ENCODE measurements at regions not wholly inside any gene's neighbourhood (a gene's known extent, or its start where the extent isn't known, plus 50 kb on each side); places are given as distances from the start of the nearest gene placed in this dataset.

- Histone ChIP-seq H3K23ac (ENCODE audit: insufficient read length, low read depth, low read length) (no peak overlapping the region), H2AFZ (ENCODE audit: low read length) (no peak overlapping the region), H2BK20ac (ENCODE audit: low read depth, low read length, poor library complexity, severe bottlenecking) (no peak overlapping the region), H4K91ac (ENCODE audit: insufficient read length, low read depth, low read length) (no peak overlapping the region), H2BK5ac (ENCODE audit: insufficient read length, low read length) (no peak overlapping the region), H3K27me3 (ENCODE audit: insufficient read depth, low read length) (peaks cover 16% of the 10 kb centered on the region; the same call in 1 of the 2 replicates), H3K56ac (ENCODE audit: insufficient read length, low read depth, low read length) (no peak overlapping the region), H4K5ac (ENCODE audit: insufficient read length, low read depth, low read length) (no peak overlapping the region), H3K4me2 (ENCODE audit: insufficient read depth, insufficient read length, low read length) (no peak overlapping the region), H2BK15ac (ENCODE audit: low read depth, low read length) (no peak overlapping the region), H3K27ac (ENCODE audit: insufficient read length, low read depth, low read length) (no peak overlapping the region), H3K9ac (ENCODE audit: extremely low read depth, insufficient read length, low read length) (no peak overlapping the region), H3K23me2 (ENCODE audit: insufficient read length, low read depth, low read length, poor library complexity, severe bottlenecking) (no peaks in the 10 kb centered on the region), H3K4me1 (ENCODE audit: insufficient read depth, low read length) (peaks cover 2% of the 10 kb centered on the region; the same call in 1 of the 2 replicates), H3T11ph (ENCODE audit: low read length) (no peak overlapping the region), H3K18ac (ENCODE audit: insufficient read length, low read depth, low read length) (no peak overlapping the region), H3K9me3 (ENCODE audit: control insufficient read depth, low read depth, low read length) (no peaks in the 10 kb centered on the region), H2BK12ac (ENCODE audit: insufficient read length, low read depth, low read length) (no peak overlapping the region), H3K14ac (ENCODE audit: insufficient read depth, low read length) (no peak overlapping the region), H3K79me1 (ENCODE audit: insufficient read depth, low read depth, low read length, poor library complexity, severe bottlenecking) (no peaks in the 10 kb centered on the region), H4K8ac (replicated peaks; ENCODE audit: insufficient read length, low read depth, low read length) (no peak overlapping the region), H4K20me1 (ENCODE audit: control insufficient read depth, insufficient read depth, insufficient read length) (no peaks in the 10 kb centered on the region), H3K79me2 (ENCODE audit: insufficient read depth, low read length) (no peaks in the 10 kb centered on the region), H3K4ac (ENCODE audit: low read depth, low read length) (no peak overlapping the region), H2AK5ac (ENCODE audit: insufficient read length, low read length) (no peak overlapping the region), H2BK120ac (ENCODE audit: low read depth, low read length, poor library complexity, severe bottlenecking) (no peak overlapping the region)
- WGBS (ENCODE audit: extremely low coverage, insufficient read length, low lambda C conversion rate): no CpG with 5 or more reads among the region's 4 CpGs
- Mint-ChIP-seq H3K9me3 (peaks cover 0 to 3% of the 10 kb centered on the region in 2 experiments; a peak in 2 of 5 replicates), H3K4me1 (peaks cover 17 to 19% of the 10 kb centered on the region in 2 experiments), H3K27me3 (ENCODE audit: low read depth) (peaks cover 81% of the 10 kb centered on the region), H3K36me3 (ENCODE audit: insufficient read depth in 1 of 3, low read depth in 3 of 3) (no peaks in the 10 kb centered on the region), H3K27ac (no peak overlapping the region; a peak in 1 of 7 replicates), H3K4me3 (no peak overlapping the region)
- DNase-seq: peak; percentile 52
- TF ChIP-seq CTCF (conservative IDR thresholded peaks at IDR 0.05): no peak
These were observed 120.5 kb upstream of the MC4R start for GRCh38 chr18:60493066-60493465.
